H1 (cell line): ENCODE measurements at regions not wholly inside any gene's neighbourhood (a gene's known extent, or its start where the extent isn't known, plus 50 kb on each side); places are given as distances from the start of the nearest gene placed in this dataset.

ENCODE experiments used
- CTCF ChIA-PET: fragments of 300-600 bp; sonication (Branson Sonifier 250); formaldehyde crosslinking; loops from one replicate; lab custom pipeline; 2021; ENCODE audit not compliant: partially characterized antibody; lab: Charles Lee
- POLR2A ChIA-PET: fragments of 300-600 bp; sonication (Branson Sonifier 250); formaldehyde crosslinking; loops from one replicate; lab custom pipeline; 2021; ENCODE audit warnings: inconsistent platforms; ENCODE audit not compliant: partially characterized antibody; lab: Charles Lee
- DNase-seq, 2 experiments: peaks; one replicate each; pipeline versions ENCODE4 v3.0.0 to v3.0.0-alpha.2; 2010 to 2022; ENCODE audit warnings: low spot score in 2 of 2, low read depth in 1 of 2, mixed read lengths in 1 of 2
- FAIRE-seq: peaks from 2 replicates; lab custom pipeline; 2011; peaks lifted over from hg19 to GRCh38; lab: Jason Lieb, UNC
- H2AFZ ChIP-seq: 2 replicates; pipeline ENCODE4 v1.8.1; 2012; ENCODE audit warnings: low read length, inconsistent platforms
- H2AK5ac ChIP-seq: 2 replicates; pipeline ENCODE4 v1.6.1; 2013; ENCODE audit warnings: low read depth, low read length
- H2BK120ac ChIP-seq: replicated peaks from 2 replicates; pipeline ENCODE3; 2013; ENCODE audit warnings: low read depth, low read length, inconsistent platforms
- H2BK12ac ChIP-seq: 2 replicates; pipeline ENCODE4 v1.6.1; 2013; ENCODE audit warnings: low read depth, low read length
- H2BK15ac ChIP-seq: 2 replicates; pipeline ENCODE4 v1.6.1; 2013; ENCODE audit warnings: low read length
- H2BK20ac ChIP-seq: 2 replicates; pipeline ENCODE4 v1.6.1; 2013; ENCODE audit warnings: low read length
- H2BK5ac ChIP-seq: 2 replicates; pipeline ENCODE4 v1.6.1; 2013; ENCODE audit warnings: low read depth, low read length
- H3K14ac ChIP-seq: 2 replicates; pipeline ENCODE4 v1.6.1; 2013; ENCODE audit warnings: inconsistent platforms; ENCODE audit not compliant: insufficient read length
- H3K18ac ChIP-seq: 2 replicates; pipeline ENCODE4 v1.6.1; 2013; ENCODE audit warnings: low read length; ENCODE audit errors: extremely low read depth
- H3K23ac ChIP-seq: 2 replicates; pipeline ENCODE4 v1.6.1; 2013; ENCODE audit warnings: inconsistent platforms; ENCODE audit not compliant: insufficient read length
- H3K23me2 ChIP-seq: 2 replicates; pipeline ENCODE4 v1.6.1; 2013; ENCODE audit warnings: low read depth, low read length
- H3K27ac ChIP-seq: 2 replicates; pipeline ENCODE4 v1.6.1; 2011; ENCODE audit warnings: low read depth, low read length, inconsistent platforms
- H3K27me3 ChIP-seq, 4 experiments: replicated peaks in 1 of 4; 1 replicate in 1 of 4; 2 replicates in 3 of 4; pipeline versions ENCODE4 v1.6.1 to v1.8.1; 2011 to 2013; ENCODE audit warnings: low read length in 3 of 4, mild to moderate bottlenecking in 3 of 4, inconsistent platforms in 2 of 4, mixed read lengths in 2 of 4, moderate library complexity in 1 of 4; ENCODE audit not compliant: control insufficient read depth in 3 of 4, insufficient read depth in 3 of 4; ENCODE audit errors: extremely low read depth in 1 of 4
- H3K36me3 ChIP-seq, 4 experiments: 2 replicates each; pipeline versions ENCODE4 v1.6.1 to v1.8.1; 2011 to 2013; ENCODE audit warnings: mild to moderate bottlenecking in 4 of 4, low read length in 3 of 4, moderate library complexity in 2 of 4, control low read depth in 1 of 4, inconsistent platforms in 1 of 4; ENCODE audit not compliant: insufficient read depth in 4 of 4, control insufficient read depth in 2 of 4
- H3K4ac ChIP-seq: replicated peaks from 2 replicates; pipeline ENCODE3; 2013; ENCODE audit warnings: low read length, low read depth, mixed read lengths, inconsistent platforms; ENCODE audit not compliant: insufficient read length
- H3K4me1 ChIP-seq, 4 experiments: replicated peaks in 1 of 4; 1 replicate in 1 of 4; 2 replicates in 3 of 4; pipeline versions ENCODE4 v1.6.1 to v1.8.1; 2011 to 2013; ENCODE audit warnings: low read length in 3 of 4, inconsistent platforms in 2 of 4, mixed read lengths in 1 of 4; ENCODE audit not compliant: insufficient read depth in 4 of 4, control insufficient read depth in 3 of 4
- H3K4me2 ChIP-seq, 2 experiments: 2 replicates each; pipeline versions ENCODE4 v1.6.1 to v1.8.1; 2011 to 2013; ENCODE audit warnings: low read depth in 2 of 2, low read length in 2 of 2, control low read depth in 1 of 2, inconsistent platforms in 1 of 2, mild to moderate bottlenecking in 1 of 2; ENCODE audit not compliant: insufficient read depth in 1 of 2
- H3K4me3 ChIP-seq, 4 experiments: fragments of 200-600, 300-600 bp in 1 of 4; sonication (generic), shearing (Covaris generic), sonication (Bioruptor Twin) in 1 of 4; 2 replicates each; pipeline versions ENCODE4 v1.5.1 to v1.8.1; 2011 to 2016; ENCODE audit warnings: low read length in 4 of 4, low read depth in 3 of 4, control low read depth in 2 of 4, inconsistent platforms in 2 of 4, mild to moderate bottlenecking in 2 of 4, mixed read lengths in 1 of 4, moderate library complexity in 1 of 4; ENCODE audit not compliant: insufficient read depth in 2 of 4; ENCODE audit errors: extremely low read depth in 1 of 4
- H3K56ac ChIP-seq: replicated peaks from 2 replicates; pipeline ENCODE3; 2013; ENCODE audit warnings: low read depth, mild to moderate bottlenecking, mixed read lengths, low read length, inconsistent platforms; ENCODE audit not compliant: insufficient read length
- H3K79me1 ChIP-seq: 2 replicates; pipeline ENCODE4 v1.6.1; 2013; ENCODE audit warnings: low read depth, low read length, control low read depth
- H3K79me2 ChIP-seq, 2 experiments: 2 replicates each; pipeline versions ENCODE4 v1.6.1 to v1.8.1; 2012 to 2013; ENCODE audit warnings: low read length in 2 of 2, mild to moderate bottlenecking in 2 of 2, inconsistent platforms in 1 of 2; ENCODE audit not compliant: insufficient read depth in 2 of 2, control insufficient read depth in 1 of 2
- H3K9ac ChIP-seq, 4 experiments: replicated peaks in 1 of 4; 1 replicate in 1 of 4; 2 replicates in 3 of 4; pipeline versions ENCODE4 v1.6.1 to v1.8.1; 2011 to 2013; ENCODE audit warnings: low read depth in 3 of 4, low read length in 3 of 4, control low read depth in 2 of 4, mild to moderate bottlenecking in 2 of 4, moderate library complexity in 2 of 4, inconsistent platforms in 1 of 4; ENCODE audit errors: extremely low read depth in 1 of 4
- H3K9me3 ChIP-seq, 2 experiments: 2 replicates each; pipeline versions ENCODE4 v1.6.1 to v1.8.1; 2012 to 2013; ENCODE audit warnings: mild to moderate bottlenecking in 2 of 2, moderate library complexity in 2 of 2, control low read depth in 1 of 2, inconsistent platforms in 1 of 2, low read depth in 1 of 2, low read length in 1 of 2, mixed read lengths in 1 of 2; ENCODE audit not compliant: insufficient read depth in 2 of 2
- H4K20me1 ChIP-seq, 2 experiments: replicated peaks in 1 of 2; 2 replicates each; pipeline versions ENCODE3 to v1.8.1; 2011 to 2013; ENCODE audit warnings: inconsistent platforms in 2 of 2, low read length in 2 of 2, mild to moderate bottlenecking in 1 of 2; ENCODE audit not compliant: insufficient read depth in 2 of 2, control insufficient read depth in 1 of 2
- H4K5ac ChIP-seq: 2 replicates; pipeline ENCODE4 v1.6.1; 2013; ENCODE audit warnings: low read length, low read depth, mixed read lengths, inconsistent platforms; ENCODE audit not compliant: insufficient read length
- H4K8ac ChIP-seq: 2 replicates; pipeline ENCODE4 v1.8.0; 2013; ENCODE audit warnings: mild to moderate bottlenecking, moderate library complexity, low read length, inconsistent platforms; ENCODE audit not compliant: insufficient read depth; ENCODE audit errors: extremely low read depth
- H4K91ac ChIP-seq: replicated peaks from 2 replicates; pipeline ENCODE3; 2013; ENCODE audit warnings: low read length, mixed read lengths, inconsistent platforms; ENCODE audit not compliant: insufficient read length
- BACH1 ChIP-seq: IDR thresholded peaks from 2 replicates; pipeline ENCODE4 v1.6.1; 2012; ENCODE audit warnings: low read length, improper control_type of control experiment
- GABPA ChIP-seq: IDR thresholded peaks from 2 replicates; pipeline ENCODE4 v1.6.1; 2011; ENCODE audit warnings: mild to moderate bottlenecking, low read length, moderate library complexity, borderline replicate concordance; ENCODE audit not compliant: insufficient read depth
- PHF8 ChIP-seq: fragments of 200-600 bp; sonication (generic); conservative IDR thresholded peaks from 2 replicates; pipeline ENCODE4 v1.7.1; 2012; ENCODE audit warnings: low read depth, mild to moderate bottlenecking, inconsistent platforms, low read length, moderate library complexity
- SIX5 ChIP-seq: IDR thresholded peaks from 2 replicates; pipeline ENCODE4 v1.6.1; 2011; ENCODE audit warnings: mild to moderate bottlenecking, low read depth, low read length
- USF2 ChIP-seq: IDR thresholded peaks from 2 replicates; pipeline ENCODE4 v1.6.1; 2011; ENCODE audit warnings: low read length, improper control_type of control experiment
- WGBS, 2 experiments: shearing (Covaris generic) in 1 of 2; methylation state at CpG; one replicate each; pipeline versions ENCODE4 v1.1.6 to v1.1.7; 2013 to 2015; ENCODE audit warnings: low lambda C conversion rate in 2 of 2, mixed read lengths in 2 of 2, inconsistent platforms in 1 of 2, low coverage in 1 of 2, missing lambda C conversion rate in 1 of 2; ENCODE audit not compliant: insufficient replicate concordance in 2 of 2, insufficient coverage in 1 of 2, insufficient read length in 1 of 2; ENCODE audit errors: extremely low coverage in 1 of 2, missing lambda C conversion rate in 1 of 2; 5-methylcytosine and 5-hydroxymethylcytosine counted together

DNA sequence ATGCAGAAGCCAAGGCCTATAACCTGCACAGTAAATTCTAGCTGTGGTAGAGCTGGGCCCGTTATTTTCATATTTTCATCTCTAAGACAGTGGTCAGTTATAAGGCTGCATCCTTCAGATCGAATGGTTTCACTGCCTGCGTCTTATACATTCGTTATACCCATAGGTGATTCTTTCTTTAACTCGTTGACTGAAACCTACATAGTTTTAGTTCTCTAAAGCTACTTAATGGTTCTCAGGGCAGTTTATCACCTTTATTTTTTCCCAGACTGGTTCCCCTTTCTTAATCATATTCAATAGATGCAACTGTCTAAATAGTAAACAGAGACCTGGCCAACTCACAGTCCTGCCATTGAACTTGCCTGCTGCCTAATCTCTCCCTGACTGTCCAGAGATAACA is 615.3 kb upstream of the SLITRK1 start:
- H2BK15ac ChIP-seq: no peak overlapping the region
- H3K56ac ChIP-seq: no peak overlapping the region
- no peak overlapping the region for H3K4me3 ChIP-seq
- H3K4ac ChIP-seq: no peak overlapping the region
- no peaks in the 10 kb centered on the region for H4K20me1 ChIP-seq
- H3K23me2 ChIP-seq: no peaks in the 10 kb centered on the region
- no peaks in the 10 kb centered on the region for H3K9me3 ChIP-seq
- no peak overlapping the region for H4K8ac ChIP-seq
- H2AK5ac ChIP-seq: no peak overlapping the region
- no peak overlapping the region for H4K91ac ChIP-seq
- no peak overlapping the region for H2BK20ac ChIP-seq
- no peak overlapping the region for H3K9ac ChIP-seq
- H2AFZ ChIP-seq: no peak overlapping the region
- no peak overlapping the region for H2BK120ac ChIP-seq
- POLR2A ChIA-PET: no interaction called here
- no peak for DNase-seq
- no peak overlapping the region for H3K4me2 ChIP-seq
- CTCF ChIA-PET: no interaction called here
- no peak overlapping the region for H3K14ac ChIP-seq
- no peaks in the 10 kb centered on the region for H3K27me3 ChIP-seq
- H3K18ac ChIP-seq: no peak overlapping the region
- H3K36me3 ChIP-seq: no peaks in the 10 kb centered on the region
- H3K23ac ChIP-seq: no peak overlapping the region
- no peak overlapping the region for H2BK12ac ChIP-seq
- no peak overlapping the region for H3K27ac ChIP-seq
- H2BK5ac ChIP-seq: no peak overlapping the region
- no peak overlapping the region for H4K5ac ChIP-seq
- 98% methylated on average over 5 of the region's 5 CpGs; no CpG with 5 or more reads in 1 of the 2 experiments for whole genome bisulfite sequencing, 2 experiments
- H3K79me1 ChIP-seq: no peaks in the 10 kb centered on the region
- H3K4me1 ChIP-seq: no peaks in the 10 kb centered on the region
- H3K79me2 ChIP-seq: no peaks in the 10 kb centered on the region
- FAIRE-seq: no peak
- TF ChIP-seq SIX5 (no peak), GABPA (no peak), PHF8 (no peak), USF2 (no peak), BACH1 (no peak)
